Esophagus squamous epithelium (tissue), 5 donors: ENCODE measurements at regions not wholly inside any gene's neighbourhood (a gene's known extent, or its start where the extent isn't known, plus 50 kb on each side); places are given as distances from the start of the nearest gene placed in this dataset.

Source experiments
- DNase-seq: peaks from one replicate; lab custom pipeline; 2025; lab: John Stamatoyannopoulos, UW
- H3K27ac ChIP-seq, 4 donors: fragments of 200-600 bp; sonication (generic); one replicate each; pipeline ENCODE4 v1.5.1; 2016 to 2019; ENCODE audit warnings: mild to moderate bottlenecking in 1 of 4
- H3K27me3 ChIP-seq, 4 donors: fragments of 200-600 bp; sonication (generic); 1 replicate in 3 of 4; 2 replicates in 1 of 4; pipeline versions ENCODE4 v1.5.1 to v1.6.0; 2017 to 2021; ENCODE audit warnings: antibody characterized with exemption in 1 of 4
- H3K36me3 ChIP-seq, 3 donors: fragments of 200-600 bp; sonication (generic); one replicate each; pipeline ENCODE4 v1.5.1; 2016 to 2019
- H3K4me1 ChIP-seq, 3 donors: fragments of 200-600 bp; sonication (generic); one replicate each; pipeline ENCODE4 v1.5.1; 2017 to 2019
- H3K4me3 ChIP-seq, 4 donors: fragments of 200-600 bp; sonication (generic); 1 replicate in 3 of 4; 2 replicates in 1 of 4; pipeline ENCODE4 v1.5.1; 2016 to 2019; ENCODE audit warnings: mild to moderate bottlenecking in 2 of 4, moderate library complexity in 1 of 4
- H3K9me3 ChIP-seq, 3 donors: fragments of 200-600 bp; sonication (generic); one replicate each; pipeline ENCODE4 v1.5.1; 2016 to 2019
- CTCF ChIP-seq, 6 experiments: fragments of 450-650 bp in 4 of 6; fragments of 200-600 bp in 2 of 6; sonication (generic) in 2 of 6; IDR thresholded peaks; one replicate each; pipeline ENCODE4 v1.5.1; 2016 to 2019; ENCODE audit warnings: antibody characterized with exemption in 6 of 6, mild to moderate bottlenecking in 4 of 6, moderate library complexity in 4 of 6
- POLR2A ChIP-seq, 4 donors: fragments of 450-650 bp; IDR thresholded peaks; one replicate each; pipeline ENCODE4 v1.6.1; 2017; ENCODE audit warnings: antibody characterized with exemption in 4 of 4, mild to moderate bottlenecking in 4 of 4, moderate library complexity in 3 of 4
- WGBS, 2 donors: methylation state at CpG; one replicate each; pipeline ENCODE4 v1.1.5; 2018; 5-methylcytosine and 5-hydroxymethylcytosine counted together
- intact Hi-C: fragments of 100-400 bp; cut with DNase I; formaldehyde crosslinking; loops from one replicate; pipeline ENCODE4 v1.15.0; 2022
- donor health status: DM: yes; HTN: yes; CAD: no.

DNA sequence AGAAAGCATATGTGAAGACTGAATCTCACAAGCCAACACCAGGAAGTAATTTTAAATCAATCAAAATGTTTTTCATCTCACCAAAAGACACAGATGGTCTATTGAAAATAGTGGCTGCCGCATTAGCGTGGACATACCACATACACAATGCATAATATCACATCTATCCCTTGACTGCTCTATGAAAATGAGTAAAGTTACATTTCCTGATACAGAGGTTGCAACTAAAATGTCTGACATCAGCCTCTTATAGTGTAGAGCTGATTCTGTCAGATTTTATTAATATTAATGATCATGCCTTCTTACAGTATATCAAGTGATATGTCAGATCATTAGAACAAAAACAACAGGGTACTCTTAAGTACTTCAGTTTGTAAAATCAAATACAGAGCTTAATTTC is 339.8 kb upstream of the EPHA7 start:
- TF ChIP-seq CTCF (IDR thresholded peaks at IDR 0.05) (no peak), POLR2A (IDR thresholded peaks at IDR 0.05) (no peak)
- Histone ChIP-seq H3K27me3 (no peaks in the 10 kb centered on the region), H3K4me1 (no peaks in the 10 kb centered on the region), H3K4me3 (no peak overlapping the region), H3K9me3 (no peaks in the 10 kb centered on the region), H3K36me3 (no peaks in the 10 kb centered on the region), H3K27ac (no peak overlapping the region)
- WGBS, 2 donors: 86 to 90% methylated on average over 2 of the region's 2 CpGs
- DNase-seq: no peak
- intact Hi-C loops: no loop called here

DNA sequence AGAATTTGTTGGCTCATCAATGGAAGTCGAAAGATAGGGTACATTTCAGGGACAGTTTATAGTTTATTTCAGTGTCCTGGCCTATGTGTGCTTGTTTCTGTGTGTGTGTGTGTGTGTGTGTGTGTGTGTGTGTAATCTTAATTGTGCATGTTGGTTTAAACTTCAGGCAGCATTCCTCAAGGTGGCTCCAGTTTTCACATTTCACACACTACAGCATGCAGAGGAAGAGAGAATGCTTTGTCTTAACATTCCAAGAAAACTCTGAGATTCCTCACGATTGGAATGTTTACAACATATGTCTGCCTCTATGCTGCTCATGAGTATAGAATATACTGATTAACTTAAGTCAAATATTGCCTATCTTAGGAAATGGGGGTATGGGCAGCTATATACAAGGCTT is 332.6 kb upstream of the EPHA7 start:
- intact Hi-C loops: no loop called here
- H3K27ac ChIP-seq: no peak overlapping the region
- WGBS, 2 donors: 35 to 36% methylated on average over 2 of the region's 2 CpGs
- H3K36me3 ChIP-seq: no peaks in the 10 kb centered on the region
- no peak for TF ChIP-seq POLR2A (IDR thresholded peaks at IDR 0.05)
- TF ChIP-seq CTCF (IDR thresholded peaks at IDR 0.05): no peak
- no peaks in the 10 kb centered on the region for H3K27me3 ChIP-seq
- H3K9me3 ChIP-seq: no peaks in the 10 kb centered on the region
- no peaks in the 10 kb centered on the region for H3K4me1 ChIP-seq
- no peak for DNase-seq
- H3K4me3 ChIP-seq: no peak overlapping the region

DNA sequence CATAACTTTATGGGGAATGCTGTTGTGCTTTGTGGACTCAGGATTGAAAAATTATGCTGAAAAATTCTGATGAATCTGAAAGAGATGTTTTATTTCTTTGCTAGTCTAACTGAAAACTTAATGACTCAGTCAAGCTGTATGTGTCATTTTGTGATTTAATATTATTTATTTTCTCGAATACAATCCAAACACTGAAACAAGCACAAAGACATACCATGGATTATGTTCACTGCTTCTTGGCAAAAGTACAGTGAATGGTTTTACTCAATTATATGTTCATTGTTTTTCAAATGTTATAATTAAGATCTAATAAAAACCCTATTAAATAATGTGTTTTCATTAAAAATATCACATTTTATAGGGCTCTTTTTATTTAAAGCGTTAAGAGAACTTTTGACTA is 330.6 kb upstream of the EPHA7 start:
- H3K36me3 ChIP-seq: no peaks in the 10 kb centered on the region
- H3K9me3 ChIP-seq: no peaks in the 10 kb centered on the region
- H3K4me1 ChIP-seq: no peaks in the 10 kb centered on the region
- H3K27me3 ChIP-seq: no peaks in the 10 kb centered on the region
- H3K27ac ChIP-seq: no peak overlapping the region
- H3K4me3 ChIP-seq: no peak overlapping the region
- 32 to 49% methylated on average over 2 of the region's 2 CpGs for WGBS, 2 donors
- intact Hi-C loops: no loop called here
- TF ChIP-seq POLR2A (IDR thresholded peaks at IDR 0.05) (no peak), CTCF (IDR thresholded peaks at IDR 0.05) (no peak)
- no peak for DNase-seq

- DNase-seq: no peak
- Histone ChIP-seq H3K27me3 (no peaks in the 10 kb centered on the region), H3K27ac (no peak overlapping the region), H3K4me3 (no peak overlapping the region), H3K36me3 (no peaks in the 10 kb centered on the region), H3K4me1 (no peaks in the 10 kb centered on the region), H3K9me3 (no peaks in the 10 kb centered on the region)
- TF ChIP-seq CTCF (IDR thresholded peaks at IDR 0.05): no peak
- TF ChIP-seq POLR2A (IDR thresholded peaks at IDR 0.05): no peak
- intact Hi-C loops: no loop called here
Observed at GRCh38 chr6:93749191-93749590, 329.8 kb upstream of the EPHA7 start.

- no peaks in the 10 kb centered on the region for H3K9me3 ChIP-seq
- TF ChIP-seq POLR2A (IDR thresholded peaks at IDR 0.05): no peak
- no peak for TF ChIP-seq CTCF (IDR thresholded peaks at IDR 0.05)
- intact Hi-C loops: no loop called here
- no peak for DNase-seq
- H3K36me3 ChIP-seq: no peaks in the 10 kb centered on the region
- H3K4me3 ChIP-seq: no peak overlapping the region
- no peaks in the 10 kb centered on the region for H3K27me3 ChIP-seq
- H3K27ac ChIP-seq: no peak overlapping the region
- 87 to 91% methylated on average over 3 of the region's 3 CpGs for WGBS, 2 donors
- no peaks in the 10 kb centered on the region for H3K4me1 ChIP-seq
Observed at GRCh38 chr6:93746892-93747291, 327.5 kb upstream of the EPHA7 start.
